Spinal cord (tissue), 9 donors: ENCODE measurements at regions not wholly inside any gene's neighbourhood (a gene's known extent, or its start where the extent isn't known, plus 50 kb on each side); places are given as distances from the start of the nearest gene placed in this dataset.

Experiments
- DNase-seq, 6 donors: peaks; one replicate each; pipeline versions ENCODE4 v3.0.0 to v3.0.0-alpha.2; 2013 to 2015; ENCODE audit warnings: low spot score in 6 of 6, low read depth in 4 of 6
- H3K27ac ChIP-seq: one replicate; pipeline ENCODE4 v1.5.1; 2013; ENCODE audit warnings: low read depth, low read length, control low read depth
- H3K27me3 ChIP-seq: one replicate; pipeline ENCODE4 v1.6.1; 2013; ENCODE audit warnings: low read length; ENCODE audit not compliant: control insufficient read depth, insufficient read depth
- H3K36me3 ChIP-seq: one replicate; pipeline ENCODE4 v1.6.1; 2013; ENCODE audit warnings: low read length; ENCODE audit not compliant: control insufficient read depth, insufficient read depth
- H3K4me1 ChIP-seq: one replicate; pipeline ENCODE4 v1.6.1; 2013; ENCODE audit warnings: low read length; ENCODE audit not compliant: control insufficient read depth, insufficient read depth
- H3K4me3 ChIP-seq: one replicate; pipeline ENCODE4 v1.5.1; 2013; ENCODE audit warnings: low read depth, low read length, control low read depth
- H3K9me3 ChIP-seq: one replicate; pipeline ENCODE4 v1.6.1; 2013; ENCODE audit warnings: low read length; ENCODE audit not compliant: control insufficient read depth, insufficient read depth
- WGBS: methylation state at CpG from one replicate; pipeline ENCODE4 v1.1.5; 2013; ENCODE audit warnings: missing lambda C conversion rate; ENCODE audit not compliant: insufficient coverage; 5-methylcytosine and 5-hydroxymethylcytosine counted together
- donor health status: healthy.

DNA sequence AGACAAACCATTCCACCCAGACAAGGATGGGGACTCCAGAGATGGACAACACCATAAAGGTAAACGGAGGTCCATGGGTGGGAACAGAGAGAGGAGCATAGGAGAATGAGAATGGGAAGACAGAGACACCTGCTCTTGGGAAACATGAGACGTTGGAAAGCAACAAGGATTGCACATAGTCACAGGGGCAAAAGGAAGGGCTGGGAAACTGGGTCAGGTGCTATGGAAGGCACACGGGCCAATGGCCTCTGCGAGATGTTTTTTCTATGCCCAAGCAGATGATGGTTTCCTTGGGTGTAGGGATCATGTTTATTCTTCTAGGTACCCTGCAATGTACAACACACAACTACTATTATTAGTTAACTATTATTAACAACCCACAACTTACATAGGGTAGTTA is 143.6 kb upstream of the AGAP1 start:
- 96% methylated on average over 2 of the region's 4 CpGs for WGBS
- no peaks in the 10 kb centered on the region for H3K9me3 ChIP-seq
- DNase-seq, result no peak
- H3K27ac ChIP-seq, result no peak overlapping the region
- no peak overlapping the region for H3K4me3 ChIP-seq
- no peaks in the 10 kb centered on the region for H3K4me1 ChIP-seq
- H3K27me3 ChIP-seq, result no peaks in the 10 kb centered on the region
- H3K36me3 ChIP-seq, result no peaks in the 10 kb centered on the region

DNA sequence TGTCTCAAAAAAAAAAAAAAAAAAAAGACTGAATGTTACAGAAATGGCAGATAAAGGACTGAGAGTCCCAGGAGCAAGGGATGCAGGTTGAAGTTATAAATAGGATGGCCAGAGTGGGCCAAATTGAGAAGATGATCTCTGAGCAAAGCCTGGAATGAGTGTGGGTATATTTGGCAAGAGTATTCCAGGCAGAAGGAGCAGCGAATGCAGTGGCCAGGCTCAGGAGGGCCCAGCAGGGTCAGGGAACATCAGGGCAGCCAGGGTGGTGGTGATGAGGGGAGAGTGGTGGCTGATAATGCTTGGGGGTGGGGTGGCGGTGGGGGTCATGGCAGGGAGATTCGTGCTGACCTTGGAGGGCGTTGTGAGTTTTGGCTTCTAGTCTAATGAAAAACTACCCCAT is 141.3 kb upstream of the AGAP1 start:
- no peaks in the 10 kb centered on the region for H3K36me3 ChIP-seq
- WGBS, result 90% methylated on average over 2 of the region's 4 CpGs
- no peaks in the 10 kb centered on the region for H3K27me3 ChIP-seq
- no peak overlapping the region for H3K27ac ChIP-seq
- H3K9me3 ChIP-seq, result no peaks in the 10 kb centered on the region
- no peaks in the 10 kb centered on the region for H3K4me1 ChIP-seq
- H3K4me3 ChIP-seq, result no peak overlapping the region
- no peak for DNase-seq

DNA sequence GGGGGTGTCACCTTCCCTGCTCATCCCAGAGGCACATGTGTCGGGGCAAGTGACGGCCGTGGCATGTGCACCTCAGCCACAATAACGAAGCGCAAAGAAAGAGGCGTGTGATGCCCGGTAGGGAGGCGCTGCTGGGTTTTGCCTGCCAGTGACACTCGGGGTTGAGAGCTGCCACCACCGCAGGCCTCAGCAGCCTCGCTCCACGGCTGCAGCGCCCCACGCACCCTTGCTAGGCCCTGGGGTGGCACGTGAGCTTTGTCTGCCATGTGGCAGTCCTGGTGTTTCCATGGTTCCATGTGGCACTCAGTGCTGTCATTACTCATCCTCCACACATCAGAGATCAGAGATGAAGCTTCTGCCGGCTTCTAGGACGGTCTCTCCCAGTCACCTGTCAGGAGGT is 136.0 kb upstream of the AGAP1 start:
- Histone ChIP-seq H3K36me3 (no peaks in the 10 kb centered on the region), H3K4me3 (no peak overlapping the region), H3K27ac (no peak overlapping the region), H3K9me3 (no peaks in the 10 kb centered on the region), H3K4me1 (no peaks in the 10 kb centered on the region), H3K27me3 (no peaks in the 10 kb centered on the region)
- no peak for DNase-seq
- WGBS, result 92% methylated on average over 17 of the region's 17 CpGs

DNA sequence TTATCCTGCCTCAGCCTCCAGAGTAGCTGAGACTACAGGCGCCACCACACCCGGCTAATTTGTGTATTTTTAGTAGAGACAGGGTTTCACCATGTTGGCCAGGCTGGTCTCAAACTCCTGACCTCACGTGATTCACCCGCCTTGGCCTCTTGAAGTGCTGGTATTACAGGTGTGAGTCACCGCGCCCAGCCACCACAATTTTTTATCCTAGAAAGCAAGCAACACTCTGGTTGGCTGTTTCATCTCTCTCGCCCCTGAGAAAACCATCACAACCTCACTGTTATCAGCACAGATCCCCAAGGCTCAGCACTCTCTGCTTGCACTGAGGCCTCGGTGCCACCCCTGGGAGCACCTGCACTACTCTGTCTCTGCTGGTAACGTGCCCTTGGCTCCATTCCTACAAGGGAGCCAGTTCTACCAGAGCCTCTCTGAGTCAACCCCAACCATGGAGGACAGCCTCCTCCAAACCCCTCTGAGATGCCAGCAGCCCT is 134.8 kb upstream of the AGAP1 start:
- Histone ChIP-seq H3K4me1 (no peaks in the 10 kb centered on the region), H3K4me3 (no peak overlapping the region), H3K9me3 (no peaks in the 10 kb centered on the region), H3K27ac (no peak overlapping the region), H3K27me3 (no peaks in the 10 kb centered on the region), H3K36me3 (no peaks in the 10 kb centered on the region)
- DNase-seq, result no peak
- 95% methylated on average over 9 of the region's 9 CpGs for WGBS

DNA sequence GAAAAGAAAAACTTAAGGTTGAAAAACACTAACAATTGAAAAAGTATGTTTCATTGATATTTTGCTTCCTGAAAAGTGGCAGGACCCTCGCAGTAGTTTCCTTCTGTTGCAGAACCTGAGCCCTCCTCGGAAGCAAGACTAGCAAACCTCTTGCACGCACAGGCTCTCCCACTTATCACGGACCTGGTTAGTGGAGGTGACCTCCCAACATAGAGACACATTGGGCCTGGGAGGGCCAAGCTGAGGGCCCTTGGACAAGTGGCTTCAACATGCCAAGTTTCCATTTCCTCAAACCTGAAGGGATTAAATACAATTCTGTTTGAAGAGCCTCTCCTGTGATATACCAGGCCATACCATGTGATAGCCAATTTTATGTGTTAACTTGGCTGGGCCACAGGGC is 133.4 kb upstream of the AGAP1 start:
- Histone ChIP-seq H3K4me3 (no peak overlapping the region), H3K36me3 (no peaks in the 10 kb centered on the region), H3K27ac (no peak overlapping the region), H3K4me1 (peaks cover under 1% of the 10 kb centered on the region), H3K9me3 (no peaks in the 10 kb centered on the region), H3K27me3 (no peaks in the 10 kb centered on the region)
- no peak for DNase-seq
- WGBS, result 93% methylated on average over 2 of the region's 4 CpGs

DNA sequence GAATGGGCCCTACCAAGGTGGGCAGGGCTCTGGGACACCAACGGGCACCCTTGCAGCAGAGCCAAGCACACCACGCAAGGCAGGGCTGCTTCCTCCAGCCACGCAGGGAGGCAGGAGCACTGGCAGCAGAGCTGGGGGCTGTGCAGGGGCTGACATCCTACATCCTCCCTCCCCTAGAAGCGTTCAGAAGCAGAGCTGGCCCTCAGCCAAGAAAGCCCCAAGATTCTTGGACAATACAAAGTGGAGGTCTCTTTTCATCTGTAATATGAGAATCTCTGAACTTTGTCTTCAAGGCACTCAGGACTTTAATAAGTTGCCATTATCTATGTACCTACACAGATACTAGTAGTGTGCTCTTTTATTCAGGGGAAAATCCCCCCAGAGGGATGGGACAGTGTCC is 128.1 kb upstream of the AGAP1 start:
- Histone ChIP-seq H3K27ac (no peak overlapping the region), H3K9me3 (no peaks in the 10 kb centered on the region), H3K4me3 (no peak overlapping the region), H3K27me3 (no peaks in the 10 kb centered on the region), H3K4me1 (peaks cover 4% of the 10 kb centered on the region), H3K36me3 (no peaks in the 10 kb centered on the region)
- 62% methylated on average over 2 of the region's 4 CpGs for WGBS
- no peak for DNase-seq

DNA sequence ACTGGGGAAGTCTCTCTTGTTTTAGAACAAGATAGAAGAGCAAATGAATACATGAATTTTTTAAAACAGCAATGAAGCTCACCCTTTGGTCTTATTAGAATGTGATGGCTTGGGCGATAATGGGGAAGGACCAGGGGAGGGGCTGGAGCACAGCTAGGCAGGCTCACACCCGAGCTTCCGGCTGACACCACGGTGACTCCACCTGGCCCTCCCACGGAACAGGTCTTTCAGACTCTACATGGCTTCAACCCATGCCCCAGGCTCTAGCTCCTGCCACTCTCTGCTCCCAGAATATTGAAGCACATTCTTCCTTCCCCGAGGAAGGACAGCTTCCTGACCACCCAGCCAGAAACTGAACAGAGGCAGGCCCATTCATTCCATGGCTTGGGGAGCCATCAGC is 127.5 kb upstream of the AGAP1 start:
- Histone ChIP-seq H3K4me3 (no peak overlapping the region), H3K36me3 (no peaks in the 10 kb centered on the region), H3K27me3 (no peaks in the 10 kb centered on the region), H3K4me1 (peaks cover 4% of the 10 kb centered on the region), H3K9me3 (no peaks in the 10 kb centered on the region), H3K27ac (no peak overlapping the region)
- WGBS, result 84% methylated on average over 5 of the region's 6 CpGs
- no peak for DNase-seq

DNA sequence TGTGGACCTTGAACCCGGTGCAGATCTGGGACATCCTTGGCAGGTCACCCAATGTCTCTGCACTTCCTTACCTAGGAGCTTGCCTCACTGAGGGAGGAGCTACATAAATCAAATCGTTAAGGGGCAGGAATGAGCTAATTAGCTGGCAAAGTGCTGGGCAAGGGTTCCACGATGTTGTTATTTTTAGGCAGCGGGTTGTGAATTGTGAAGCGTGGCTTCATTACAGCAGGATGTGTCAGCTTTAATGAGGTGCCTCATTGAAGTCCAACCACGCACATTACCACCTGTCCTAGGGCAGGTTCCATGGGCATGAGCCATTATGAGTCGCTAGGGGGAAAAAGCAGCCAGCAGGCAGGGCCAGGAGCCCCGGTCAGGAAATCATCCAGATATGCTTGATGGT is 127.0 kb upstream of the AGAP1 start:
- no peaks in the 10 kb centered on the region for H3K9me3 ChIP-seq
- no peak overlapping the region for H3K27ac ChIP-seq
- H3K4me3 ChIP-seq, result no peak overlapping the region
- H3K36me3 ChIP-seq, result no peaks in the 10 kb centered on the region
- H3K27me3 ChIP-seq, result no peaks in the 10 kb centered on the region
- 77% methylated on average over 8 of the region's 8 CpGs for WGBS
- no peak for DNase-seq
- peaks cover 4% of the 10 kb centered on the region for H3K4me1 ChIP-seq

DNA sequence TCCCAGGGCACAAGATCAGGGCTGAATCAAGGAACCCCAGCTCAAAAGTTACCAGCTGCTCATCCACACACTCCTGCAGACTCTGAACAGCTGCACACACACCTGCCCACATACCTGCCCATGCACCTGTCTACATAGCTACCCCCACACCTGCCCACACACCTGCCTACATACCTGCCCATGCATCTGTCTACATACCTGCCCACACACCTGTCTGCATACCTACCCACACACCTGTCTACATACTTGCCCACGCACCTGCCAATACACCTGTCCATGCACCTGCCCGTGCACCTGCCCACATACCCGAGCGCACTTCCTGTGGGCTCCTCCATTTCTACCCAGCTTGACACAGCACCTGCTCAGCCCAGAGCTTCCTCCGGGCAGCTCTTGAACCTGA is 122.8 kb upstream of the AGAP1 start:
- Histone ChIP-seq H3K36me3 (no peaks in the 10 kb centered on the region), H3K4me1 (no peaks in the 10 kb centered on the region), H3K27me3 (no peaks in the 10 kb centered on the region), H3K4me3 (no peak overlapping the region), H3K27ac (no peak overlapping the region), H3K9me3 (no peaks in the 10 kb centered on the region)
- no peak for DNase-seq
- WGBS, result 100% methylated on average over 4 of the region's 5 CpGs

DNA sequence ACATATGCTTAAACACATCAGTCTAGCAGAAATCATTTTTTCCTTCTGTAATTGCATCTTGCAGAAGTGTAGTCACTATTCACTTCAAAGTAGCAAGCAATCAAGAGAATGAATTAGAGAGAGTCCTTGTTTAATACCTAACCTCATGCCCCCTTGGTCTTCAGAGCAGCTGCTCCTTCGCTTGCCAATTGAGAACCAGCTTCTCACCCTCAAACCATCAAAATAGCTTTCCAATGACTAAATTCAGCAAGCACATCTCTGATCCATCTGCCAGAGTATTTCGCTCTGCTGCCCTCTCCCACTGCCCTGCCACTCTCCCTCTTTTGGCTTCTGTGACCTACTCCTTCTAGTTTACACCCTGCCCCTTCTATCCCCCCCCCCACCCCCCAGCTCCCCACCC is 120.7 kb upstream of the AGAP1 start:
- 55% methylated on average over 1 of the region's 2 CpGs for WGBS
- Histone ChIP-seq H3K4me3 (no peak overlapping the region), H3K9me3 (no peaks in the 10 kb centered on the region), H3K36me3 (no peaks in the 10 kb centered on the region), H3K4me1 (no peaks in the 10 kb centered on the region), H3K27ac (no peak overlapping the region), H3K27me3 (no peaks in the 10 kb centered on the region)
- DNase-seq, result no peak
